OCI-LY1 (cell line): ENCODE measurements at regions not wholly inside any gene's neighbourhood (a gene's known extent, or its start where the extent isn't known, plus 50 kb on each side); places are given as distances from the start of the nearest gene placed in this dataset.

Experiments
- CTCF ChIP-seq: fragments of 200-600 bp; sonication (generic), shearing (Covaris generic); IDR thresholded peaks from 2 replicates; pipeline ENCODE4 v1.5.1; 2017; ENCODE audit warnings: mild to moderate bottlenecking, antibody characterized with exemption, low read length, moderate library complexity, mixed read lengths
- EZH2 ChIP-seq: fragments of 200-600 bp; sonication (generic), shearing (Covaris generic); IDR thresholded peaks from 2 replicates; pipeline ENCODE4 v1.8.0; 2017; ENCODE audit warnings: borderline replicate concordance, mixed run types, mild to moderate bottlenecking, antibody characterized with exemption, low read length, moderate library complexity, mixed read lengths

GRCh38 chr22:33117821-33118220 is 59.6 kb upstream of the SYN3 start:
- TF ChIP-seq CTCF = no peak
- TF ChIP-seq EZH2 = no peak
